PC-3 (cell line): ENCODE measurements at regions not wholly inside any gene's neighbourhood (a gene's known extent, or its start where the extent isn't known, plus 50 kb on each side); places are given as distances from the start of the nearest gene placed in this dataset.

Experiments
- ATAC-seq: fragments of 200-7000 bp; cut with Tn5 transposase; 2 replicates; pipeline ENCODE4 v1.9.1; 2020; ENCODE audit warnings: mild to moderate bottlenecking, moderate library complexity
- BruUV-seq: library from RNA; stranded (reverse); fragments of 400-500 nt; replicated peaks from 2 replicates; lab custom pipeline; 2021; lab: Mats Ljungman, UMichigan
- CTCF ChIA-PET: fragments of 300-600 bp; sonication (Branson Sonifier 250); formaldehyde crosslinking; loops from one replicate; lab custom pipeline; 2022; ENCODE audit warnings: antibody characterized with exemption; lab: Charles Lee
- POLR2A ChIA-PET: fragments of 300-600 bp; sonication (Branson Sonifier 250); formaldehyde crosslinking; loops from one replicate; lab custom pipeline; 2022; ENCODE audit warnings: antibody characterized with exemption; ENCODE audit not compliant: unreplicated experiment; lab: Charles Lee
- DNase-seq: peaks from one replicate; pipeline ENCODE4 v3.0.0-alpha.2; 2015
- H2AFZ ChIP-seq: fragments of 300-600 bp; sonication (generic); 2 replicates; pipeline ENCODE4 v1.6.0; 2016; ENCODE audit warnings: antibody characterized with exemption, low read length
- H3F3A ChIP-seq: fragments of 300-600 bp; sonication (generic); one replicate; pipeline ENCODE4 v1.6.0; 2017; ENCODE audit warnings: antibody characterized with exemption, low read length, control low read depth, mild to moderate bottlenecking; ENCODE audit not compliant: unreplicated experiment
- H3K27ac ChIP-seq: fragments of 300-600 bp; sonication (generic); 2 replicates; pipeline ENCODE4 v1.5.1; 2016; ENCODE audit warnings: mild to moderate bottlenecking, low read length
- H3K27me3 ChIP-seq: fragments of 300-600 bp; sonication (generic); 2 replicates; pipeline ENCODE4 v1.6.1; 2016; ENCODE audit warnings: low read length, mixed read lengths
- H3K36me3 ChIP-seq: fragments of 300-600 bp; sonication (generic); 2 replicates; pipeline ENCODE4 v1.6.1; 2016; ENCODE audit warnings: low read depth, mixed run types, low read length, mixed read lengths
- H3K4me1 ChIP-seq: fragments of 300-600 bp; sonication (generic); 2 replicates; pipeline ENCODE4 v1.5.1; 2016; ENCODE audit warnings: low read length; ENCODE audit not compliant: insufficient read depth
- H3K4me2 ChIP-seq: fragments of 300-600 bp; sonication (generic); 2 replicates; pipeline ENCODE4 v1.6.0; 2016; ENCODE audit warnings: low read length
- H3K4me3 ChIP-seq: fragments of 300-600 bp; sonication (generic); 2 replicates; pipeline ENCODE4 v1.5.1; 2016; ENCODE audit warnings: mild to moderate bottlenecking, low read length, mixed read lengths
- H3K79me2 ChIP-seq: fragments of 300-600 bp; sonication (generic); 2 replicates; pipeline ENCODE4 v1.6.1; 2017; ENCODE audit warnings: low read length, mixed read lengths
- H3K9ac ChIP-seq: fragments of 300-600 bp; sonication (generic); 2 replicates; pipeline ENCODE4 v1.6.0; 2016; ENCODE audit warnings: mild to moderate bottlenecking, low read length
- H3K9me2 ChIP-seq: fragments of 300-600 bp; sonication (generic); replicated peaks from 2 replicates; pipeline ENCODE4 v1.6.1; 2016; ENCODE audit warnings: mixed run types, low read length, mixed read lengths
- H3K9me3 ChIP-seq: fragments of 300-600 bp; sonication (generic); 2 replicates; pipeline ENCODE4 v1.6.1; 2016; ENCODE audit warnings: low read length, mixed read lengths
- H4K20me1 ChIP-seq: fragments of 300-600 bp; sonication (generic); 2 replicates; pipeline ENCODE4 v1.6.1; 2016; ENCODE audit warnings: low read length, mixed read lengths
- CTCF ChIP-seq: fragments of 300-600 bp; sonication (generic); conservative IDR thresholded peaks from 2 replicates; pipeline ENCODE4 v1.5.1; 2017; ENCODE audit warnings: antibody characterized with exemption, low read depth, mild to moderate bottlenecking, low read length
- EZH2 ChIP-seq: fragments of 300-600 bp; sonication (generic); IDR thresholded peaks from one replicate; pipeline ENCODE4 v1.6.1; 2017; ENCODE audit warnings: antibody characterized with exemption, mild to moderate bottlenecking, low read length; ENCODE audit not compliant: unreplicated experiment
- EZH2phosphoT487 ChIP-seq: fragments of 300-600 bp; sonication (generic); IDR thresholded peaks from 2 replicates; pipeline ENCODE4 v1.6.1; 2018; ENCODE audit warnings: mild to moderate bottlenecking, antibody characterized with exemption, low read length, borderline replicate concordance
- intact Hi-C: fragments of 100-400 bp; cut with micrococcal nuclease; formaldehyde crosslinking; loops from 2 replicates; pipeline ENCODE4 v1.9.0; 2023

GRCh38 chr1:164210211-164210739, 348.7 kb upstream of the PBX1 start:
- DNase-seq = no peak
- Histone ChIP-seq H3K27ac (no peak overlapping the region), H3F3A (no peaks in the 10 kb centered on the region), H3K27me3 (no peaks in the 10 kb centered on the region), H2AFZ (no peak overlapping the region), H4K20me1 (no peaks in the 10 kb centered on the region), H3K9me2 (no peaks in the 10 kb centered on the region), H3K36me3 (no peaks in the 10 kb centered on the region), H3K4me2 (no peak overlapping the region), H3K4me3 (no peak overlapping the region), H3K9ac (no peak overlapping the region), H3K4me1 (no peaks in the 10 kb centered on the region), H3K9me3 (no peaks in the 10 kb centered on the region), H3K79me2 (no peaks in the 10 kb centered on the region)
- ChIA-PET POLR2A (no interaction called here), CTCF (no interaction called here)
- no peak for ATAC-seq
- TF ChIP-seq EZH2 (no peak), EZH2phosphoT487 (no peak), CTCF (no peak)
- BruUV-seq = no TSS peak
- intact Hi-C loops = no loop called here

GRCh38 chr1:164223378-164223777, 335.6 kb upstream of the PBX1 start:
- no peaks in the 10 kb centered on the region for H3K4me1 ChIP-seq
- no peaks in the 10 kb centered on the region for H3F3A ChIP-seq
- TF ChIP-seq EZH2phosphoT487 (no peak), CTCF (no peak), EZH2 (no peak)
- H3K4me3 ChIP-seq = no peak overlapping the region
- ATAC-seq (no peak), DNase-seq (no peak)
- no peaks in the 10 kb centered on the region for H3K79me2 ChIP-seq
- no peaks in the 10 kb centered on the region for H3K9me2 ChIP-seq
- H3K36me3 ChIP-seq = no peaks in the 10 kb centered on the region
- no peak overlapping the region for H3K4me2 ChIP-seq
- no peak overlapping the region for H3K27ac ChIP-seq
- no peak overlapping the region for H3K9ac ChIP-seq
- H3K27me3 ChIP-seq = peaks cover 16% of the 10 kb centered on the region
- intact Hi-C loops = no loop called here
- CTCF ChIA-PET = no interaction called here
- POLR2A ChIA-PET = no interaction called here
- no peaks in the 10 kb centered on the region for H4K20me1 ChIP-seq
- no TSS peak for BruUV-seq
- H2AFZ ChIP-seq = no peak overlapping the region
- no peaks in the 10 kb centered on the region for H3K9me3 ChIP-seq

- Histone ChIP-seq H3K9ac (no peak overlapping the region), H3F3A (no peaks in the 10 kb centered on the region), H2AFZ (no peak overlapping the region), H3K9me3 (no peaks in the 10 kb centered on the region), H3K9me2 (no peaks in the 10 kb centered on the region), H3K79me2 (no peaks in the 10 kb centered on the region), H4K20me1 (no peaks in the 10 kb centered on the region), H3K36me3 (no peaks in the 10 kb centered on the region), H3K27ac (no peak overlapping the region), H3K27me3 (peaks cover 20% of the 10 kb centered on the region), H3K4me3 (no peak overlapping the region), H3K4me2 (no peak overlapping the region), H3K4me1 (no peaks in the 10 kb centered on the region)
- intact Hi-C loops = no loop called here
- ChIA-PET POLR2A (no interaction called here), CTCF (no interaction called here)
- TF ChIP-seq CTCF (no peak), EZH2phosphoT487 (no peak), EZH2 (no peak)
- ATAC-seq (no peak), DNase-seq (no peak)
- no TSS peak for BruUV-seq
Measured at GRCh38 chr1:164225011-164225410, 334.0 kb upstream of the PBX1 start.
